COLO668 (cell line): ENCODE measurements at regions not wholly inside any gene's neighbourhood (a gene's known extent, or its start where the extent isn't known, plus 50 kb on each side); places are given as distances from the start of the nearest gene placed in this dataset.
"Not testable (repeated sequence)": the region's sequence is repeated elsewhere in the genome, so short reads cannot be mapped to it uniquely, and the experiment has no call there.

ENCODE experiments used
- DNase-seq: peaks from one replicate; lab custom pipeline; 2025; ENCODE audit not compliant: unreplicated experiment; lab: John Stamatoyannopoulos, UW

DNA sequence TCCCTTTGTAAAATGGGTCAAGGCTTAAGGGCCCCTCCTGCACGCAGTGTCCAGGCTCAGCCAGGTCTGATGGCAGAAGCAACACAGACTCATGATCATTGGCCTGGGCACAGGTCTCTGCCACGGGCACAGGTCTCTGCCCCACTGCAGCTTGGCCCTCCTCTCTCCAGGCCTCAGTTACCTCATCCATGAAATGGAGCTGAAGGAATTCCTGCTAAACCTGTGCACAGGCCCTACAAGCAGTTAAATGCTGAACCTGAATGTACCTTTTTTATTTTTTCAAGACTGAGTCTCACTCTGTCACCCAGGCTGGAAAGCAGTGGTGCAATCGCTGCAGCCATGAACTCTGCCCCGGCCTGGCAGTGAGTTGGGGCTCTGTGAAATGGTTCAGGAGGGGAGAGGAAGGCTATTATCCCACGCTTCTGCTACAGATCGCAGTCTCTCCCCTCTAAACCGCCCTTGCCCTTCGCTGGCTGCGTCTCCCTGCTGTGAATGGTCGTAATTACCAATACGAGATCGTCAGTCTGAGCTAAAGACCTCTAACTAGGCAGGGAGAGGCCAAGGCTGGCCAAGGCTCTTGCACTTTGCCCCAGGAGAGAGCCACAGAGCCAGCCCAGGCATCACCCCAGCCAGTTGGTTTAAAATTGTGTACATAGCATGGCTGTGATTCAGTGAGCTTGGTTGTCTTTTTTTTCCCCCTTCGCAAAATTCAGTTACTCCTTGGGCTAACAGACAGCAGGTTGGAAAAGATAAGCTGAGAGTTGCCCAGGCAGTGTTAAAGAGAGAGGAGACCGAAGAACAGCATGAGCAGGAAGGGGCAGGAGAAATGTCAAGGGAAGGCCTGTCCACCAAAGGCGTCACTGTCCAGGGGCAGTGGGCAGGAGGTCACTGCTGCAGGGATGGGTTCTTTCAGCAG lies 93.0 kb upstream of the KCTD7 start:
- DNase-seq, result no peak

DNA sequence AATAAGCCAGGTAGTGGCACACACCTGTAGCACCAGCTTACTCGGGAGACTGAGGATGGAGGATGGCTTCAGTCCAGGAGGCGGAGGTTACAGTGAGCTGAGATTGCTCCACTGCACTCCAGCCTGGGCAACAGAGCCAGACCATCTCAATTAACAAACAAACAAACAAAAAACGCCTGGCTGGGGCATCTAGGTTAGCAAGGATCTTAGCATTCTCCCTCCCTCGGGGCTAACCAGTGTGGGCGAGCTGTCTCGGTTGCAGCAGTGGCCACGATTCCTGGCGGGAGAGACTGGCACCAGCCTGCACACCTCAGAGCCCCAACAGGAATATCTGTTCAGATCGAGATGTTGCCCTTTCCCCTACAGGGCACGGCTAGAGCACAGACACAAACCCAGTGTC lies 91.3 kb upstream of the KCTD7 start:
- no peak for DNase-seq

DNA sequence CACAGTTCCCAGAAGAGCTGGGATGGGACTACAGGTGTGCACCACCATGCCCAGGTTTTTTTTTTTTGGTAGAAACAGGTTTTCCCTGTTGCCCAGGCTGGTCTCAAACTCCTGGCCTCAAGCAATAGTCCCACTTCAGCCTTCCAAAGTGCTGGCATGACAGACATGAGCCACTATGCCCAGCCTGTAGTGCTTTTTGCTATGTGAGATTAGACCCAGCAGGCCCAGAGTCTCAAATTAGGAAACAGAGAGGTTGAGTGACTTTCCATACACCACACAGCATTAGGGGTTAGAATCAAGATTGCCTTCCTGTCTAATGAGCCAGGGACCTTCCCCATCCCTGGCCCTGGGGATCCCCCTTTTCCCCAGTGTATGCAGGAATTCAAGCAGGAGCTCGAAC lies 90.8 kb upstream of the KCTD7 start:
- no peak for DNase-seq

DNA sequence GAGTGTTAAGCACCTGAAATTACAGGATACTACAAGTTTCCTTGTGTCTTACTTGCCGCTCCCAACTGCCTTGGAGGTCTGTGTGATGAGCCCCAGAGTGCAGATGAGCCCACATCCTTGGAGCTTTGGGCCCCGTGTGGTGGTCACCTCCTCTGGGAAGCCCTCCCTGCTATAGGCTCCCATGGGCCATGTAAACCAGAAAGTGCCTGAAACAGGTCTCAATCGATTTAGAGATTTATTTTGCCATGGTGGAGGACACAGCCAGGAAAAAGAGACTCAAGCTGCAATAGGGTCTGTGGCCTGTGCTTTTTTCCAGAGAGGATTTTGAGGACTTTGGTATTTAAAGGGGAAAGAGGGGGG lies 89.4 kb upstream of the KCTD7 start:
- DNase-seq, result no peak

DNA sequence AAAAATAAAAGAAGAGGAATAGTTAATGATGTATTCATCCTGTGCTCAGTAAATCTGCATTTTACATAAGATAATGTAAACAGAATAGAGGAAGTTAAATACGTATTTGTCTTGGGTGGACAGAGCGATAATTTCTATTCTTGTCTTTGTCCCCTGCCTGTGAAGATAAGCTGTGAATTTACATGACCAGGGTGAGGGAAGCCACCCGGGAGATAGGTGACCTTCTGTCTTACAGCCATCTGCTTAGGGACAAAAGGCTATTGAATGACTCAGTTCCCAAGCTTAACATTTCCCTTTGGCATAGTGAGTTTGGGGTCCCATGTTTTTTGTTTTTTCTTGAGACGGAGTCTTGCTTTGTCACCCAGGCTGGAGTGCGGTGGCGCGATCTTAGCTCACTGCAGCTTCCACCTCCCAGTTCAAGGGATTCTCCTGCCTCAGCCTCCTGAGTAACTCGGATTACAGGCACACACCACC lies 88.7 kb upstream of the KCTD7 start:
- no peak for DNase-seq

DNA sequence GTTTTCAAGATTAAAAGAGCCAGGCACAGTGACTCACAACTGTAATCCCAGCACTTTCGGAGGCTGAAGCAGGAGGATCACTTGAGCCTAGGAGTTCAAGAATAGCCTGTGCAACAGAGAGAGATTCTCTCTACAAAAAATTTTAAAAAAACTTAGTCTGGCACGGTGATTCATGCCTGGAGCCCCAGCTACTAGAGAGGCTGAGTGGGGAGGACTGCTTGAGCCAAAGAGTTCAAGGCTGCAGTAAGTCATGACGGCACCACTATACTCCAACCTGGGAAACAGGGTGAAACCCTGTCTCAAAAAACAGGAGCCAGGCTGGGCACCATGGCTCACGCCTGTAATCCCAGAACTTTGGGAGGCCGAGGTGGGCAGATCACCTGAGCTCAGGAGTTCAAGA lies 86.6 kb upstream of the KCTD7 start:
- DNase-seq, result no peak

DNA sequence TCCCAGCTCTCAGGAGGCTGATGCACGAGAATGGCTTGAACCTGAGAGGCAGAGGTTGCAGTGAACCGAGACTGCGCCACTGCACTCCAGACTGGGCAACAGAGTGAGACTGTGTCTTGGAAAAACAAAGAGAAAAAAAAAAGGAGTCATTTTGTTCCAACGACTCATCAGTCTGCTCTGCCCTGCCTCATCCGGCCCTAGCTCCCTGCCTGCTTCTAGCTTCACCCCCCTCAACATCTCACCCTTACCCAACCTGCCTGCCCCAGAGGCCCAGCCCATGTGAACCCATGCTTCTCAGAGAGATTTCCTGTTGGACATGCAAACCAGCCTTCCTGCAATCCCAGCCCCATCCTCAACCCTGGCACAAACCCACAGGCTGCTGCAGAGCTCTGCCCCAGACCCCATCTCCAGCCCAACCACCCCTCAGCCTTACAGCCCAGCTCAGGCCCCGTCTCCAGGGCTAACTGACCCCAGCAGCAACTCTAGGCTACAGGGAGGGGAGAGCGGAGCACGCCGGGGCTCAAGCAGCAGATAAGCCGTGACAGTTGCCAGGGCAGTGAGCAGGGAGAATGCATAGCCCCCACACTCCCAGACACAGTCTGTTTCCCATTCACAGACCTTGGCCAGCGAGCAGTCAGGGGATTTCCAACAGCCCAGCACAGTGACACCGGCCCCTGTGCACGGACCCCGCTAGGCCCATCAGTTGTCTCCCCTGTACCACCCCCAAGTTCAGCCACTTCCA lies 86.0 kb upstream of the KCTD7 start:
- DNase-seq, result no peak

DNA sequence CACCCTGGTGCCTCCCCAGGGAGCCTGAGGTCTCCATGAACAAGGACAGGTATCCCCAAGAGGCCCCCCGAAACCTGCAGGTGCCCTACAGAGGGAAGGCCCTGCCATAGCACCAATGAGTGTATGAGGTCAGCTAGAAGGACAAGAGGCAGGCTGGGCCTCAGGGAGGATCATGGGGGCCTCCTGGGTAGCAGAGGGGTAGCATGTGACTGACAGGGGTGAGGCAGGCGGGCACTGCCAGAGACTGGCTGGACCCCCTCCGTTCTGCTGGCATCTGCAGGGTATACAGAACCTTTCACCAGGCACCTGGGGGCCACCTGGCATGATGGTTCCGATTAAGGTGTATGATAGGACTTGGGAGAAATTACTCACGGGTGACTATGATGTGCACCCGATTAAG lies 79.2 kb upstream of the KCTD7 start:
- DNase-seq, result no peak

DNA sequence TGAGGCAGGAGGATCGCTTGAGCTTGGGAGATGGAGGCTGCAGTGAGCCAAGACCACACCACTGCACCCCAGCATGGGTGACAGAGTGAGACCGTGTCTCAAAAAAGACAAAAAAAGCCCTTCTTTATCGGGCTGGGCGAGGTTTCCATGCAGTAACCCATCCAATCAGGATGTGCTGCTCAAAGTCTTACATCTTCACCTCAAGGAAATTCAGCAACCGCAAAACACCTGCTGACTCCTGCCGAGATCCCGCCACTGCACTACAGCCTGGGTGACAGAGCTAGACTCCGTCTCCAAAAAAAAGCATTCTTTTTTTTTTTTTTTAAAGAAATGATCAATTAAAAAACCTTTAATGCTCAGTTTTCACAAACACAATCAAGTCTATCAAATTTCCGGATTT lies 75.7 kb upstream of the KCTD7 start:
- DNase-seq, result no peak

DNA sequence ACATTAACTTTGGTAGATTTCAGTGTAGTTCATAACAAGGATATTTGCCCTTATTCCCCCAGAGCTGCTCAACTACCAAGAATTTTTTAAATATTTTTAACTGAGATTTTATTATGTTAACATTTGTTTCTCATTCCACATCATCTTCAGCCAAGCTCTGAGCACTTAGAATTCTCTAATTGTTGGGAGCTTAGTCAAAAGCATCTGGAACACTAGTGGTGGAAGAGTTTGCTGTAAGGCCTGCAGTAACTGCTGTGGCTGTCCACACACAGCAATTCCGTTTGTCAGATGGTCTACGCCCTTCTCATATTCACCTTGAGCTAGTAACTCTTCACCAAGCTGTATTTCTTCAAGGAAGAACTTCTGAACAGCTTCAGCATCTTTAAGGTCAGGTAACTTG lies 75.0 kb upstream of the KCTD7 start:
- not testable (repeated sequence) for DNase-seq

DNA sequence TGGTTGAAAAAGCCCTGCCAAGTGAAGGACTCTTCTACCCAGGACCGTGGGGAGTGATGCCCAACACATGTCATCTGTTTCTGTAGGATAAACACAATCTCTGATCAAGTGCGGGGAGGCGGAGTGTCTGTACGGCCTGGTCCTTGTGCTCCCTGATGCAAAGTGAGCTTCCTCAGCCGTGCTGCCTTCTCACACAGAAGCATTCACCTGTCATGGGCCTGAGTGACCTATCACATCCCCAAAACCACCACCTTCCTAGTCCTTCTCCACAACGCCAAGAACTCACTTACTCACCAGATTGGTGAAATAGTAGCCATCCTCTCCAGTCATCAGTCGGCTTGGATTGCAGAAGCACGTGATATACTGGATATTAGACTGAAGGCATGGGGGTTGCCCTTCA lies 74.4 kb upstream of the KCTD7 start:
- not testable (repeated sequence) for DNase-seq

DNA sequence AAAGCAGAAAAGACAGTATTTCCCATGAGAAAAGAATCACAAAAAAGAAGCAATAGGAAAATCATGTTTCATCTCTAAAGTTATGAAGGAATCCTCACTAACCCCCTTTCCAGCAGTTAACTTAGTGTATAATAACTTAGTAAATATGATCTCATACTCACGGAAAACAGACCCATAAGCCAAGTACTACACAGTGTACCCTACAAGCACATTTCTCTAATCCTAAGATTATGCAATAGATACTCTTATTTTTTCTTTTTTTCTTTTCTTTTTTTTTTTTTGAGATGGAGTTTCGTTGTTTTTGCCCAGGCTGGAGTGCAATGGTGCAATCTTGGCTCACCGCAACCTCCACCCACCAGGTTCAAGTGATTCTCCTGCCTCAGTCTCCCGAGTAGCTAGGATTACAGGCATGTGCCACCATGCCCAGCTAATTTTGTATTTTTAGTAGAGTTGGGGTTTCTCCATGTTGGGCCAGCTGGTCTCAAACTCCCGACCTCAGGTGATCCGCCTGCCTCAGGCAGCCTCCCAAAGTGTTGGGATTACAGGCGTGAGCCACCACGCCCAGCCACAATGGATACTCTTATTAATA lies 73.7 kb upstream of the KCTD7 start:
- DNase-seq, result not testable (repeated sequence)

DNA sequence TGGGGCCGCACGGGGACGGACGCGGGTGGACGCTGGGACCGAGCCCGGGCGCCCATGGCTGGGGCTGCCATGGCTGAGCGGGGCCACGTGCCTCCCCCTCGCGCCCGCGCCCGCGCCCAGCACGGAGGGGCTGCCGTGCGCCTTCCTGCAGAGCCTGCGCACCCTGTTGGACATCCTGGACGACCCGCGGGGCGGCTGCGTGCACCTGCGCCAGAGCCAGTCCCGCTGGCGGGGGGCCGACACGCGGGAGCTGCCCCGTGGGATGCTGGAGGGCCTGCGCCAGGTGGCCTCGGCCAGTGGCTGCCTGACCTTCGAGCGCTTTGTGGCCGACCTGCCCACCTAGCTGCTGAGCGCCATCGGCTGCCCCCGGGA lies 72.5 kb upstream of the KCTD7 start:
- DNase-seq, result no peak

DNA sequence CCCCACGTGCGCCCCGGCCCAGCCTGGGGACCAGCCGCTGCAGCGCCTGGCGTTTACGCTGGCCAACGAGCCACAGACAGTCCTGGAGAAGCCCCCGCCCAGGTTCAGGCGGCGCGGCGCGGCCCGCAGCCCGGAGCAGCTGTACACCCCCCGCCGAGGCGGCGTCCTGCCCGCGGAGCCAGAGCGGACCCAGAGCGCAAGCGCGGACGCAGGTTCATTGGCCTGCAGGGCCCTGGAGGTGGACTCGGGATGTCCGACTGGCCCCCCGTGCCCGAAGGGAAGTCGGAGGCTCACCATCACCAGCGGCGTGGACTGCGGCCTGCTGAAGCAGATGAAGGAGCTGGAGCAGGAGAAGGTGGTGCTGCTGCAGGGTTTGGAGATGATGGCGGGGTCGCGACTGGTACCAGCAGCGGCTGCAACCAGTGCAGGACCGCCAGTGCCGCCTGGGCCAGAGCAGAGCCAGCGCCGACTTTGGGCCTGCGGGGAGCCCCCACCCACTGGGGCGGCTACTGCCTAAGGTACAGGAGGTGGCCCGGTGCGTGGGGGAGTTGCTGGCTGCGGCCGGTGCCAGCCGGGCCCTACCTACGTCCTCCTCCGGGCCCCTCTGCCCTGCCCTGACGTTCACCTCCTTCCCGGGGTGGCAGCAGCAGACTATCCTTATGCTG lies 72.0 kb upstream of the KCTD7 start:
- no peak for DNase-seq

DNA sequence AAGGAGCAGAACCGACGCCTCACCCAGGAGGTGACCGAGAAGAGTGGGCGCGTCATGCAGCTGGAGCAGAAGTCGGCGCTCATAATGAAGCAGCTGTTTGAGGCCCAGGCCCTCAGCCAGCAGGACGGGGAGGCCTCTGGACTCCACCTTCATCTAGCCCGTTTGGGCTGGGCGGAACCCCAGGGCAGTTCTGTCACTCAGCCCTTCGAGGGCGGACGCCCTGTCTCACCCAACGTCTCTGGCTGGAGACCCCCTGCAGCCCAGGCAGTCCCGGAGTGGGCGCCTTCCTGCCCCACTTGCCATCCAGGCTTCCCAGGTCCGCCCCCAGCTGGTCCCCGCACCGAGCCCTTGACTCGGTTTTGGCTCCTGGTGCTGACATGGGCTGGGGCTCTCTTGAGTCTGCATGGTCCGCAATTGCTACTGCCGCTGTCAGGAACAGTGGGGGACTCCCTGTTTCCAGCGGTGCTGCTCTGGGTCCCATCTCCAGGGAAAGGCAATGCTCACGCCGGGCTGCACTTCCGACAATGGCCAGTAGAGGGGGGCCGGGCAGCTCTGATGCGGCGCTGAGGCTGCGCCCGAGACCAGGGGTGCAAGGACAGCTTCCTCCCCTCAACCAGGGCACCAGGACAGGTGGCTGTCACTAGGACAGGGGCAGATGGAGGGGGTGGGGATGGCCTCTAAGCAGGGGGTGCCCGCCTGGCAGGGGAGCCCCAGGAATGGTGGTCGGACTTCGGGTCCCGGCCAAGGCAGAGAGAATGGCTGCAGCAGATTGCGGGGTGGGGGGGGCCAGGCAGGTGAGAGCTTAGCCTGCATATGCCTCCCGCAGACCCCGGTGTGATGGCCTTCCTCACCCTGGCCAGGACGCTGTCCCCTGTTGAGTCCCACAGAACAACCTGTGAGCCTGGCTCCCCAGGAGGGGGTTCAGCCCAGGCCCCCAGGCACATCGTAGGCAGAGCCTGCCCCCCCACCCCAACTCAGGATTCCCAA lies 71.2 kb upstream of the KCTD7 start:
- DNase-seq, result peak; percentile 56

DNA sequence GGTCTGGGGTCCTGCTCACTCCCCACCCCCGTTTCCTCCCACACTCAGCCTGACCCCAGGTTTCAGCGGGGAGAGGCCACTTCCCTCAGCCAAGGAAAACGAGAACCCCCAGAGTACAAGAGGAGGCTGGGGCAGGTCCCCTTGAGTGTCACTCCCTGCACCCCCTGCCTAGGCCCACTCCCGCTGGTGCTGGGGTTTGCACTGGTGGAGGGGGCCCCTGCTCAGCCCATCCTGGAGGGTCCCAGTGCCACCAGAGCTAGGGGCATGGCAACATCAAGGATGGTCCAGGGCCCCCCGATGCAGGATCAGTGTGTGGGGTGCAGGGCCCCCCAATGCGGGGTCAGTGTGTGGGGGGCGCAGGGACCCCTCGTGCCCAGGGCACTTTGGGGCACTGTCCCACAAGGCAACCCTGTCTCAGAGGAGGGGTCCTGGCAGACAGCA lies 70.5 kb upstream of the KCTD7 start:
- DNase-seq, result no peak

DNA sequence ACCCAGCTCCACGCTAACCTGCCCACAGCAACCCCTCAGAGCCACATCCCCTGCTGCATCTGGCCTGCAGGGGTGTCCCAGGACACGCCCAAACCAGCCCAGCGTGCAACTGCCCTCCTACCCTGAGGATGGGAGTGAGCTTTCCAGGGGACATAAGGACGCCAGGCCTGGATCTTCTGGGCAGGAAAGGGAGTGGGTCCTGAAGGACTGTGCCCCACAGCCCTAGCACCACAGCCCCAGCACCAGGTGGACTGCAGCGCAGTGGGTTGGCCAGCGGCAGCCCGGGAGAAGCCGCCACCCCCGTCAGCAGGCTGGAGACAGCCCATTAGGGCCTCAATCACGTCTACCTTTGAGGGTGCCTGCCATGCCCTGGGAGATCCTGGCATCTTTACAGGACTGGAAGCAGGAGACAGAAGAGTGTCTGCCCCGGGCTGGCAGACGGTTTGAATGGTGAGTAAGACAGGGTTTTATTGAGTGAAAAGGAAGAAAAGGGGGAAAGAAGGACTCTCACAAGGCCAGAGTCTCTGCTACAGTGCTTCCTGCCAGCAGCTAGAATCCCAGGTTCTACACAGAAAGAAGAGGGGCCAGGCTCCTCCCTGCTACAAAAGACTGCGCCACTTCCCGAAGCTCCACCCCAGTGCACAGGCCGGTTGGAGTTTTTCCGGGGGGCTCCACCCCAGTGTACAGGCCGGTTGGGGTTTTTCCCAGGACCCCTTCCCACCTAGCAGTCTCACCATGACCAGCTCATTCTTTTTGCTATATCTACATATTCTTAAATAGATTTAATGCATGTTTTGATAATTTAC lies 69.8 kb upstream of the KCTD7 start:
- DNase-seq, result no peak

DNA sequence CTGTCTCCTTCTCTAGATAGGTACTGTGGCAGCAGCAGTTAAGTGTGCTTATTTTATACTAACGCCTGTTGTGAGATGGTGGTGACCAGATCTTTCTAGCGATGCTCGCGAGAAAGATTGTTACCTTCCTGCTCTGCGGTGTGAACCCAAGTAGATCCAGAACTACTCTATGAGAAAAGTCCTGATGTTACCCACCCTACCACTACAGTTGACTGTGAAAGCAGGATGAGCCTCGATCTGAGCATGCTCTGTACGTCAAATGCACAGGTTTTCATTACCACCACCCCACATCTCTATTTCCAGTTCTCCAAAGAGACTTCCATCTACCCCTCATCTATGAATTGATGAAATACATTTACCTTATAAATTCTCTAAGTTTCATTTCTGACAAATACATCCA lies 64.6 kb upstream of the KCTD7 start:
- DNase-seq, result no peak

DNA sequence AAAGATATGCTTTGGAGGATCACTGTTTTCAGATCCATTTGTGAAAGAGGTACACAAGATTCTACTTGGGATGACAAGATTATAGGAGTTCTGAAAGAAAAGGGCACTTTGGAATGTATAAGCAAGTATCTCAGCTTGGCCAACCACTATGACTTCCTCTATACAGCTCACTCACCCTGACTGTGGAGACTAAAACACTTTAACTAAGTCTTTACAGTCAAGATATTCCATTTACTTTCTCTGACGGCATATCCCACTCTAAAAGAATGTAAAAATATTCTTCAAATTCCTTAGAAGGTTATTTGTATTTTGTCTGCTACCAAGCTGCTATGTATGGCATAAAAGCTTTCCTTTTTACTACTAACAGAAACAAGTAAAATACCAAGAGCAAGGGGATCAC lies 58.5 kb upstream of the KCTD7 start:
- not testable (repeated sequence) for DNase-seq
